ENCODE measurements at regions not wholly inside any gene's neighbourhood (a gene's known extent, or its start where the extent isn't known, plus 50 kb on each side); places are given as distances from the start of the nearest gene placed in this dataset.
A peak's percentile ranks its signal among the peaks of the same experiment; 100 is the strongest.

DNA sequence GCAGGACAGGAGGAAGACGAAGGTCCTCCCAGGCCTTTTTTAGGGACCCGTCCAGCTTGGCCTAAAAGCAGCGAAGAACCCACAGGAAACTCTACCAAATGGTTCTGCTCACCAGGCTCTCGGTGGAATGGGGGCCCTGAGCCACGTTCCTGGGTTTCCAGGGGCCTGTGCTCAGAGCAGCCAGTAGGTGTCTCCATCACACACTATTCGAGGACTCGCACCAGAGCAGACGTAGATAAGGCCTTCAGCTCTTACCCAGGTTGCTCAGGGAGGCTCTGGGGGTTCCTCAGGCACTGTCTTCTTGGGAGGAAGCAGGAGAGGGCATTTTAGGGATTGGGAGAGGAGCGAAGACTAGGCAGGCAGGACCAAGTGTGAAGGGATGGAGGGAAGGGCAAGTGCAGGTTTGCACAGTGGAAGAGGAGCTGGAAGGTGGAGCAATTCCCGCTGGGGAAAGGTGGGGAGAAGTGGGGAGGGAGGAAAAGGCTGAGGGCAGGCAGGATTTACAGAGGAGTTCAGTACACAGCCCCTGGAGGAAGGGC is 157.1 kb downstream of the RGS9 start:
- no peak for TF ChIP-seq POLR2A (IDR thresholded peaks at IDR 0.05; ENCODE audit: low read depth, low read length)
- TF ChIP-seq RAD21 (IDR thresholded peaks at IDR 0.05; ENCODE audit: low read length) = peak; percentile 85
- TF ChIP-seq RFX5 (IDR thresholded peaks at IDR 0.05; ENCODE audit: low read depth, low read length) = no peak
- TF ChIP-seq CTCF (conservative IDR thresholded peaks at IDR 0.05; ENCODE audit: low read depth, low read length) = peak; percentile 83
- no peak for TF ChIP-seq CEBPB (IDR thresholded peaks at IDR 0.05; ENCODE audit: low read depth, low read length)
- TF ChIP-seq CHD1 (IDR thresholded peaks at IDR 0.05; ENCODE audit: low read depth, low read length) = no peak

All from IMR-90 (cell line).